Vagina (tissue), 2 donors: ENCODE measurements at regions not wholly inside any gene's neighbourhood (a gene's known extent, or its start where the extent isn't known, plus 50 kb on each side); places are given as distances from the start of the nearest gene placed in this dataset.

Experiments
- DNase-seq, 2 donors: peaks; one replicate each; pipeline ENCODE4 v3.0.0-alpha.2; 2017; ENCODE audit errors: extremely low spot score in 2 of 2
- H3K27ac ChIP-seq: fragments of 200-600 bp; sonication (generic); one replicate; pipeline ENCODE4 v1.5.1; 2019
- H3K27me3 ChIP-seq: fragments of 200-600 bp; sonication (generic); one replicate; pipeline ENCODE4 v1.5.1; 2019
- H3K36me3 ChIP-seq, 2 donors: fragments of 200-600 bp; sonication (generic); one replicate each; pipeline ENCODE4 v1.5.1; 2017 to 2019
- H3K4me1 ChIP-seq: fragments of 200-600 bp; sonication (generic); one replicate; pipeline ENCODE4 v1.5.1; 2019
- H3K4me3 ChIP-seq, 2 donors: fragments of 200-600 bp; sonication (generic); 1 replicate in 1 of 2; 2 replicates in 1 of 2; pipeline ENCODE4 v1.5.1; 2016 to 2019
- H3K9me3 ChIP-seq: fragments of 200-600 bp; sonication (generic); one replicate; pipeline ENCODE4 v1.5.1; 2019
- POLR2A ChIP-seq, 2 donors: fragments of 450-650 bp; IDR thresholded peaks; one replicate each; pipeline ENCODE4 v1.6.1; 2017; ENCODE audit warnings: antibody characterized with exemption in 2 of 2, mild to moderate bottlenecking in 2 of 2, moderate library complexity in 2 of 2
- POLR2AphosphoS5 ChIP-seq, 2 donors: sonication (generic); formaldehyde crosslinking; IDR thresholded peaks; one replicate each; pipeline ENCODE4 v1.9.0; 2017; ENCODE audit warnings: antibody characterized with exemption in 2 of 2, mild to moderate bottlenecking in 2 of 2, low read depth in 1 of 2; ENCODE audit not compliant: insufficient read depth in 1 of 2
- intact Hi-C: fragments of 100-400 bp; cut with DNase I; formaldehyde crosslinking; loops from one replicate; pipeline ENCODE4 v1.15.1; 2023
- TF ChIP-seq, protein P1 (sequence below), 3 experiments: fragments of 450-650 bp in 2 of 3; fragments of 200-600 bp in 1 of 3; sonication (generic) in 1 of 3; IDR thresholded peaks; one replicate each; pipeline ENCODE4 v1.5.1; 2017 to 2019; ENCODE audit warnings: antibody characterized with exemption in 3 of 3, mild to moderate bottlenecking in 2 of 3, moderate library complexity in 2 of 3

DNA sequence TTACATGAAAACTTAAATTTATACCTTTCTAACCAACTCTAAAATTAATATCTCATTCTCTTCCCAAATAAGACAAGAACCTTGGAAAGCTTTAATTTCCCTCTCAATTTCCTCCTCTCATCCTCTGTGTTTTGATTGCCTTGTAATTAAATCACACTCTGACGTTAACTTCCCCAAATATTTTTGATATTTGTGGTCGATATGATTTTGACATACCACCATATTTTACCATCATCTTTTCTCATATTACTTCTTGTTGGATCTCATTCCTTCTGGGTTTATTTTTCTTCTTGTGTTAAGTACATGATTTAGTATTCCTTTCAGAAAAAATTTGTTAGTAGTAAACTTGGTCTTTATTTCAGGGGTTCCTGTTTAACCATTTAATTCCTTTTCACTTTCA, 69.6 kb downstream of the RDH14 start:
- TF ChIP-seq, protein P1, sequence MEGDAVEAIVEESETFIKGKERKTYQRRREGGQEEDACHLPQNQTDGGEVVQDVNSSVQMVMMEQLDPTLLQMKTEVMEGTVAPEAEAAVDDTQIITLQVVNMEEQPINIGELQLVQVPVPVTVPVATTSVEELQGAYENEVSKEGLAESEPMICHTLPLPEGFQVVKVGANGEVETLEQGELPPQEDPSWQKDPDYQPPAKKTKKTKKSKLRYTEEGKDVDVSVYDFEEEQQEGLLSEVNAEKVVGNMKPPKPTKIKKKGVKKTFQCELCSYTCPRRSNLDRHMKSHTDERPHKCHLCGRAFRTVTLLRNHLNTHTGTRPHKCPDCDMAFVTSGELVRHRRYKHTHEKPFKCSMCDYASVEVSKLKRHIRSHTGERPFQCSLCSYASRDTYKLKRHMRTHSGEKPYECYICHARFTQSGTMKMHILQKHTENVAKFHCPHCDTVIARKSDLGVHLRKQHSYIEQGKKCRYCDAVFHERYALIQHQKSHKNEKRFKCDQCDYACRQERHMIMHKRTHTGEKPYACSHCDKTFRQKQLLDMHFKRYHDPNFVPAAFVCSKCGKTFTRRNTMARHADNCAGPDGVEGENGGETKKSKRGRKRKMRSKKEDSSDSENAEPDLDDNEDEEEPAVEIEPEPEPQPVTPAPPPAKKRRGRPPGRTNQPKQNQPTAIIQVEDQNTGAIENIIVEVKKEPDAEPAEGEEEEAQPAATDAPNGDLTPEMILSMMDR (IDR thresholded peaks at IDR 0.05): no peak
- TF ChIP-seq POLR2A (IDR thresholded peaks at IDR 0.05) (no peak), POLR2AphosphoS5 (IDR thresholded peaks at IDR 0.05; ENCODE audit: insufficient read depth in 1 of 2, low read depth in 1 of 2) (no peak)
- H3K9me3 ChIP-seq: no peaks in the 10 kb centered on the region
- H3K36me3 ChIP-seq: no peaks in the 10 kb centered on the region
- no peaks in the 10 kb centered on the region for H3K27me3 ChIP-seq
- no peaks in the 10 kb centered on the region for H3K4me1 ChIP-seq
- H3K27ac ChIP-seq: no peak overlapping the region
- intact Hi-C loops: no loop called here
- no peak for DNase-seq
- no peak overlapping the region for H3K4me3 ChIP-seq

DNA sequence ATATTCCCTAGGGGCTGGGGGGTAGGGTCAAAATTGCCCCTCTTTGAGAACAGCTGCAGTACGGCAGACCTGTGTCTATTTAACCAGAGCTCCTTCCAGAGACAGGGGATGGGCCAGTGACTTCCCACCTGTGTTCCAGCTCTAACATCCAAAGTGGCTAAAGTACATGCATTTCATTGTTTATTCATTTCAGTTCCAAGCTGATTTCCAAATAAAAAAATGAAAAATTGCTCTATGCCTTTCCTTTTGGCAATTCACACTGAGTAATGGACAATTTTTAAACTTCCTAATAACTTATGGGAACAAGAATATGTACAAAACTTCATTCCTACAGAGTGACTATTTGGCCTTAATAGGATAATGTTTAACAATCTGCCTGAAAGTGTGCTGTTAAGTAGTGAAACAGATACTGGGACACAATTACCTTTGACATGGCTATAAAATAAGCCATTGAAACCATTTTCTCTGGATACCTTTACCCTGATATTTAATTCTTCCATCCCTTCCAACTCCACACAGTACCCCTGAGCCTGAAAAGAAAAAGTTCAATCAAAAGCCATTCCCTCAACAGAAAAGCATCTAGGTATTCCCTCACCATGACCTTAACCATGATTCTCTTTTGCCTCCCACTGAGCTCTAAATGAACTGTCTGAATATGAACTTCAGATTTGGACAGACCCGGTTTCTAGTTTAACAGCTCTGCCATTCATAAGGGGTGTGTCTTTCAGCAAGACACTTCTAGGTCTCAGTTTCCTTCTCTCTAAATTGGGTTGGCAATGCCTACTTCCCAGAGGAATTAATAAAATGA, 73.1 kb downstream of the RDH14 start:
- H3K27ac ChIP-seq: no peak overlapping the region
- no peaks in the 10 kb centered on the region for H3K9me3 ChIP-seq
- TF ChIP-seq, protein P1 (IDR thresholded peaks at IDR 0.05): no peak
- TF ChIP-seq POLR2A (IDR thresholded peaks at IDR 0.05) (no peak), POLR2AphosphoS5 (IDR thresholded peaks at IDR 0.05; ENCODE audit: insufficient read depth in 1 of 2, low read depth in 1 of 2) (no peak)
- intact Hi-C loops: no loop called here
- no peak overlapping the region for H3K4me3 ChIP-seq
- no peak for DNase-seq
- H3K27me3 ChIP-seq: no peaks in the 10 kb centered on the region
- H3K36me3 ChIP-seq: no peaks in the 10 kb centered on the region
- no peaks in the 10 kb centered on the region for H3K4me1 ChIP-seq

DNA sequence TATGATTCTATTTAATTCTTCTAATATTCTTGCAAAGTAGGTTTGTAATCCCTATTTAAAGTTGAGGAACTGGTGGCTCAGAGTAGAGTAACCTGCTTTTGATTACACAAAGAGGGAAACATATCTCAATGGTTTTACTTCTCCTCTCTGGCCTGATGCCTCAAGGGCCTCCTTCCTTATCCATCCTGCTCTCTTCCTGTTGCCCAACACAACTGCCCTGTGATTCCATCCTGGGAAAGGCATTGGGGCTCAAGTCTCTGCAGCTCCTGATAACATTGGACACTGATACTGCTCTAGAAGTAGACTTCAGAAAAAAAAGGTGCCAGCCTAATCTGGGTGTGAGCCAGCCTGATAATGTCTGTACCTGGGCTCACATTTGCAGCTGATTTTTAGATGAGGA, 75.8 kb downstream of the RDH14 start:
- peaks cover 8% of the 10 kb centered on the region for H3K4me1 ChIP-seq
- no peaks in the 10 kb centered on the region for H3K27me3 ChIP-seq
- intact Hi-C loops: no loop called here
- H3K27ac ChIP-seq: no peak overlapping the region
- H3K4me3 ChIP-seq: no peak overlapping the region
- DNase-seq: no peak
- no peaks in the 10 kb centered on the region for H3K36me3 ChIP-seq
- TF ChIP-seq POLR2A (IDR thresholded peaks at IDR 0.05) (no peak), POLR2AphosphoS5 (IDR thresholded peaks at IDR 0.05; ENCODE audit: insufficient read depth in 1 of 2, low read depth in 1 of 2) (no peak)
- TF ChIP-seq, protein P1 (IDR thresholded peaks at IDR 0.05): no peak
- no peaks in the 10 kb centered on the region for H3K9me3 ChIP-seq

DNA sequence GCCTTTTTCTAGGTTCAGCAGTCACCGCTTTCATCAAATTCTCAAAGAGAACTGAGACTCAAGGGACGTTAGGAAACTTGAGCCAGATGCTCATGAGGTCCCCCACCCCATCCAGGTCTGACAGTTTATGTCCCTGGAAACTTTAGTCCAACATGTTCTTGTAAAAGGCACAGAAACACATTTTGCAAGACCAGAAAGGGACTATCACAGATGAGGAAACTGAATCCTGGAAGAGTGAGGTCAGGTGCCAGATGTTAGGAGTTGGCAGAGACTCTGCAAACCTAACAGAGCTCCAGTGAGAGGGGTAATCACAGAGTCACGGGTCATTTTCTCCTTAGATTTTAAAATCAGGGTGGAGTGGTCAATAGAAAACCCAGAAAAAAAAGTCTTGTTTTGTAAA, 76.6 kb downstream of the RDH14 start:
- no peak for DNase-seq
- no peaks in the 10 kb centered on the region for H3K36me3 ChIP-seq
- H3K27me3 ChIP-seq: no peaks in the 10 kb centered on the region
- TF ChIP-seq POLR2A (IDR thresholded peaks at IDR 0.05) (no peak), POLR2AphosphoS5 (IDR thresholded peaks at IDR 0.05; ENCODE audit: insufficient read depth in 1 of 2, low read depth in 1 of 2) (no peak)
- TF ChIP-seq, protein P1 (IDR thresholded peaks at IDR 0.05): no peak
- no peak overlapping the region for H3K4me3 ChIP-seq
- intact Hi-C loops: no loop called here
- no peak overlapping the region for H3K27ac ChIP-seq
- peaks cover 9% of the 10 kb centered on the region for H3K4me1 ChIP-seq
- no peaks in the 10 kb centered on the region for H3K9me3 ChIP-seq

DNA sequence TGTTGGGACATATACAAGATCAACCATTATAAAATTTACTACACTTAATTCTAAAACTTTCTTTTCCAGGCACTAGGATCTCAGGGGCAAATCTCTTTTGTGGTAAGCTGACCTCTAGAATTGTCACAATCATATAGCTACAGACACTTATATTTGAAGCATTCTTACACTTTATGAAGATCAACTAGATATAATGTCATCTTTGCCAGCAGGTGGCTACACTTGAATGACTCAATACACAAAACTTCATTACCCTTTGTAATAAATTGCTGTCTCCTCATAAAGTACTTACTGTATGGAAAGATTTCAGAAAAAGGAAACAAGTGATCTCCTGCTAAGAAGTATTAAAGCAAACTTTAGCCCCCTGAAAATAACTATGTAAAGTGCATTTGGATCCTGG, 77.8 kb downstream of the RDH14 start:
- no peak for DNase-seq
- Histone ChIP-seq H3K4me1 (peaks cover 9% of the 10 kb centered on the region), H3K36me3 (no peaks in the 10 kb centered on the region), H3K27ac (no peak overlapping the region), H3K9me3 (no peaks in the 10 kb centered on the region), H3K4me3 (no peak overlapping the region), H3K27me3 (no peaks in the 10 kb centered on the region)
- TF ChIP-seq POLR2AphosphoS5 (IDR thresholded peaks at IDR 0.05; ENCODE audit: insufficient read depth in 1 of 2, low read depth in 1 of 2): no peak
- intact Hi-C loops: no loop called here
